ENCODE measurements at regions not wholly inside any gene's neighbourhood (a gene's known extent, or its start where the extent isn't known, plus 50 kb on each side); places are given as distances from the start of the nearest gene placed in this dataset.

DNA sequence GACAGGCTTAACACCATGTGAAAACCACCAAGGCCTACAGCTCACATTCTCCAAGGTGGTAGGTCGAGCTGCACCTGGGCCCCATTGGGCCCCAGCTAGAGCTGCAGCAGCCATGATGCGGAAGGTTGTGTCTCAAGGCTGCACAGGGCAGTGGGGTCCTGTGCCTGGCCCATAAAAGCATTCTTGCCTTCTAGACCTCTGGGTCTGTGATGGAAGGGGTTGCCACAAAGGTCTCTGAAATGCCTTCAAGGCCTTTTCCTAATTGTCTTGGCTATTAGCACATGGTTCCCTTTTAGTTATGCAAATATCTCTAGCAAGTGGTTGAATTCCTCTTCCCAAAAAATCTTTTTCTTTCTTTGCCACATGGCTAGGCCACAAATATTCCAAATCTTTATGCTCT, 52.5 kb upstream of the C11orf58 start:
- TF ChIP-seq POLR2AphosphoS5 (IDR thresholded peaks at IDR 0.05; ENCODE audit: low read depth, low read length): no peak
- TF ChIP-seq, protein P1, sequence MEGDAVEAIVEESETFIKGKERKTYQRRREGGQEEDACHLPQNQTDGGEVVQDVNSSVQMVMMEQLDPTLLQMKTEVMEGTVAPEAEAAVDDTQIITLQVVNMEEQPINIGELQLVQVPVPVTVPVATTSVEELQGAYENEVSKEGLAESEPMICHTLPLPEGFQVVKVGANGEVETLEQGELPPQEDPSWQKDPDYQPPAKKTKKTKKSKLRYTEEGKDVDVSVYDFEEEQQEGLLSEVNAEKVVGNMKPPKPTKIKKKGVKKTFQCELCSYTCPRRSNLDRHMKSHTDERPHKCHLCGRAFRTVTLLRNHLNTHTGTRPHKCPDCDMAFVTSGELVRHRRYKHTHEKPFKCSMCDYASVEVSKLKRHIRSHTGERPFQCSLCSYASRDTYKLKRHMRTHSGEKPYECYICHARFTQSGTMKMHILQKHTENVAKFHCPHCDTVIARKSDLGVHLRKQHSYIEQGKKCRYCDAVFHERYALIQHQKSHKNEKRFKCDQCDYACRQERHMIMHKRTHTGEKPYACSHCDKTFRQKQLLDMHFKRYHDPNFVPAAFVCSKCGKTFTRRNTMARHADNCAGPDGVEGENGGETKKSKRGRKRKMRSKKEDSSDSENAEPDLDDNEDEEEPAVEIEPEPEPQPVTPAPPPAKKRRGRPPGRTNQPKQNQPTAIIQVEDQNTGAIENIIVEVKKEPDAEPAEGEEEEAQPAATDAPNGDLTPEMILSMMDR (IDR thresholded peaks at IDR 0.05 in 2 of 3, conservative IDR thresholded peaks at IDR 0.05 in 1 of 3; ENCODE audit: borderline replicate concordance in 1 of 3, insufficient read depth in 1 of 3, low read depth in 2 of 3, low read length in 2 of 3): no peak
- TF ChIP-seq ZNF274 (IDR thresholded peaks at IDR 0.05; ENCODE audit: low read depth, low read length): no peak
- no peak for TF ChIP-seq POLR2A (IDR thresholded peaks at IDR 0.05; ENCODE audit: borderline replicate concordance, extremely low read depth, insufficient read depth, insufficient read length)

All from HCT116 (cell line).